ENCODE measurements at regions not wholly inside any gene's neighbourhood (a gene's known extent, or its start where the extent isn't known, plus 50 kb on each side); places are given as distances from the start of the nearest gene placed in this dataset.

- Histone ChIP-seq H3K9ac (ENCODE audit: low read length in 5 of 5) (no peak overlapping the region), H3K27me3 (ENCODE audit: control insufficient read depth in 5 of 5, insufficient read depth in 4 of 5, low read length in 5 of 5) (peaks cover 10 to 33% (median 15%) of the 10 kb centered on the region in 5 donors)
Observed at GRCh38 chr11:134668076-134668475, 256.0 kb upstream of the B3GAT1 start.

GRCh38 chr11:134667505-134667904, 255.5 kb upstream of the B3GAT1 start:
- H3K27ac ChIP-seq (ENCODE audit: low read depth, low read length), result no peak overlapping the region
- no peaks in the 10 kb centered on the region for H3K36me3 ChIP-seq (ENCODE audit: control insufficient read depth in 5 of 5, insufficient read depth in 5 of 5, low read length in 5 of 5)
- no peaks in the 10 kb centered on the region for H3K4me1 ChIP-seq (ENCODE audit: control insufficient read depth in 5 of 5, insufficient read depth in 5 of 5, low read length in 5 of 5)
- peaks cover 0 to 11% (median 3%) of the 10 kb centered on the region in 5 donors for H3K9me3 ChIP-seq (ENCODE audit: control insufficient read depth in 5 of 5, low read length in 5 of 5)
- H3K27me3 ChIP-seq (ENCODE audit: control insufficient read depth in 5 of 5, insufficient read depth in 4 of 5, low read length in 5 of 5), result peaks cover 10 to 33% (median 15%) of the 10 kb centered on the region in 5 donors
- H3K4me3 ChIP-seq (ENCODE audit: low read depth in 1 of 5, low read length in 5 of 5), result no peak overlapping the region
- H3K9ac ChIP-seq (ENCODE audit: low read length in 5 of 5), result no peak overlapping the region

More at GRCh38 chr11:134668076-134668475, 256.0 kb upstream of the B3GAT1 start:
- no peaks in the 10 kb centered on the region for H3K4me1 ChIP-seq (ENCODE audit: control insufficient read depth in 5 of 5, insufficient read depth in 5 of 5, low read length in 5 of 5)
- peaks cover 0 to 11% (median 3%) of the 10 kb centered on the region in 5 donors for H3K9me3 ChIP-seq (ENCODE audit: control insufficient read depth in 5 of 5, low read length in 5 of 5)
- H3K36me3 ChIP-seq (ENCODE audit: control insufficient read depth in 5 of 5, insufficient read depth in 5 of 5, low read length in 5 of 5), result no peaks in the 10 kb centered on the region
- no peak overlapping the region for H3K27ac ChIP-seq (ENCODE audit: low read depth, low read length)
- no peak overlapping the region for H3K4me3 ChIP-seq (ENCODE audit: low read depth in 1 of 5, low read length in 5 of 5)

- Histone ChIP-seq H3K27ac (ENCODE audit: low read depth, low read length) (no peak overlapping the region), H3K27me3 (ENCODE audit: control insufficient read depth in 5 of 5, insufficient read depth in 4 of 5, low read length in 5 of 5) (peaks cover 10 to 33% (median 15%) of the 10 kb centered on the region in 5 donors), H3K9me3 (ENCODE audit: control insufficient read depth in 5 of 5, low read length in 5 of 5) (peaks cover 0 to 11% (median 3%) of the 10 kb centered on the region in 5 donors), H3K36me3 (ENCODE audit: control insufficient read depth in 5 of 5, insufficient read depth in 5 of 5, low read length in 5 of 5) (no peaks in the 10 kb centered on the region), H3K4me3 (ENCODE audit: low read depth in 1 of 5, low read length in 5 of 5) (no peak overlapping the region), H3K4me1 (ENCODE audit: control insufficient read depth in 5 of 5, insufficient read depth in 5 of 5, low read length in 5 of 5) (no peaks in the 10 kb centered on the region), H3K9ac (ENCODE audit: low read length in 5 of 5) (no peak overlapping the region)
Observed at GRCh38 chr11:134667175-134667500, 255.1 kb upstream of the B3GAT1 start.

- peaks cover 0 to 11% (median 3%) of the 10 kb centered on the region in 5 donors for H3K9me3 ChIP-seq (ENCODE audit: control insufficient read depth in 5 of 5, low read length in 5 of 5)
- no peaks in the 10 kb centered on the region for H3K36me3 ChIP-seq (ENCODE audit: control insufficient read depth in 5 of 5, insufficient read depth in 5 of 5, low read length in 5 of 5)
- H3K27me3 ChIP-seq (ENCODE audit: control insufficient read depth in 5 of 5, insufficient read depth in 4 of 5, low read length in 5 of 5), result peaks cover 10 to 28% (median 12%) of the 10 kb centered on the region in 5 donors
- no peaks in the 10 kb centered on the region for H3K4me1 ChIP-seq (ENCODE audit: control insufficient read depth in 5 of 5, insufficient read depth in 5 of 5, low read length in 5 of 5)
- no peak overlapping the region for H3K9ac ChIP-seq (ENCODE audit: low read length in 5 of 5)
- no peak overlapping the region for H3K4me3 ChIP-seq (ENCODE audit: low read depth in 1 of 5, low read length in 5 of 5)
- H3K27ac ChIP-seq (ENCODE audit: low read depth, low read length), result no peak overlapping the region
Observed at GRCh38 chr11:134666273-134667174, 254.5 kb upstream of the B3GAT1 start.

- no peak overlapping the region for H3K4me3 ChIP-seq (ENCODE audit: low read depth in 1 of 5, low read length in 5 of 5)
- no peaks in the 10 kb centered on the region for H3K4me1 ChIP-seq (ENCODE audit: control insufficient read depth in 5 of 5, insufficient read depth in 5 of 5, low read length in 5 of 5)
- H3K9me3 ChIP-seq (ENCODE audit: control insufficient read depth in 5 of 5, low read length in 5 of 5), result peaks cover 0 to 11% (median 3%) of the 10 kb centered on the region in 5 donors
- H3K9ac ChIP-seq (ENCODE audit: low read length in 5 of 5), result no peak overlapping the region
- H3K36me3 ChIP-seq (ENCODE audit: control insufficient read depth in 5 of 5, insufficient read depth in 5 of 5, low read length in 5 of 5), result no peaks in the 10 kb centered on the region
- no peak overlapping the region for H3K27ac ChIP-seq (ENCODE audit: low read depth, low read length)
- peaks cover 6 to 21% (median 12%) of the 10 kb centered on the region in 5 donors for H3K27me3 ChIP-seq (ENCODE audit: control insufficient read depth in 5 of 5, insufficient read depth in 4 of 5, low read length in 5 of 5)
Observed at GRCh38 chr11:134665571-134666270, 253.7 kb upstream of the B3GAT1 start.

GRCh38 chr11:134665188-134665535, 253.1 kb upstream of the B3GAT1 start:
- H3K9me3 ChIP-seq (ENCODE audit: control insufficient read depth in 5 of 5, low read length in 5 of 5), result peaks cover 0 to 11% (median 3%) of the 10 kb centered on the region in 5 donors
- no peaks in the 10 kb centered on the region for H3K4me1 ChIP-seq (ENCODE audit: control insufficient read depth in 5 of 5, insufficient read depth in 5 of 5, low read length in 5 of 5)
- no peak overlapping the region for H3K9ac ChIP-seq (ENCODE audit: low read length in 5 of 5)
- peaks cover 6 to 15% (median 12%) of the 10 kb centered on the region in 5 donors for H3K27me3 ChIP-seq (ENCODE audit: control insufficient read depth in 5 of 5, insufficient read depth in 4 of 5, low read length in 5 of 5)
- H3K36me3 ChIP-seq (ENCODE audit: control insufficient read depth in 5 of 5, insufficient read depth in 5 of 5, low read length in 5 of 5), result no peaks in the 10 kb centered on the region
- H3K27ac ChIP-seq (ENCODE audit: low read depth, low read length), result no peak overlapping the region
- no peak overlapping the region for H3K4me3 ChIP-seq (ENCODE audit: low read depth in 1 of 5, low read length in 5 of 5)

- no peak overlapping the region for H3K9ac ChIP-seq (ENCODE audit: low read length in 5 of 5)
- no peak overlapping the region for H3K4me3 ChIP-seq (ENCODE audit: low read depth in 1 of 5, low read length in 5 of 5)
- H3K27me3 ChIP-seq (ENCODE audit: control insufficient read depth in 5 of 5, insufficient read depth in 4 of 5, low read length in 5 of 5), result peaks cover 6 to 12% (median 10%) of the 10 kb centered on the region in 5 donors
- H3K36me3 ChIP-seq (ENCODE audit: control insufficient read depth in 5 of 5, insufficient read depth in 5 of 5, low read length in 5 of 5), result no peaks in the 10 kb centered on the region
- peaks cover 0 to 11% (median 4%) of the 10 kb centered on the region in 5 donors for H3K9me3 ChIP-seq (ENCODE audit: control insufficient read depth in 5 of 5, low read length in 5 of 5)
- H3K4me1 ChIP-seq (ENCODE audit: control insufficient read depth in 5 of 5, insufficient read depth in 5 of 5, low read length in 5 of 5), result no peaks in the 10 kb centered on the region
- H3K27ac ChIP-seq (ENCODE audit: low read depth, low read length), result no peak overlapping the region
Observed at GRCh38 chr11:134664447-134665187, 252.6 kb upstream of the B3GAT1 start.

GRCh38 chr11:134663506-134664313, 251.7 kb upstream of the B3GAT1 start:
- Histone ChIP-seq H3K27ac (ENCODE audit: low read depth, low read length) (no peak overlapping the region), H3K4me1 (ENCODE audit: control insufficient read depth in 5 of 5, insufficient read depth in 5 of 5, low read length in 5 of 5) (no peaks in the 10 kb centered on the region), H3K9me3 (ENCODE audit: control insufficient read depth in 5 of 5, low read length in 5 of 5) (peaks cover 0 to 9% (median 4%) of the 10 kb centered on the region in 5 donors), H3K9ac (ENCODE audit: low read length in 5 of 5) (no peak overlapping the region), H3K36me3 (ENCODE audit: control insufficient read depth in 5 of 5, insufficient read depth in 5 of 5, low read length in 5 of 5) (no peaks in the 10 kb centered on the region), H3K4me3 (ENCODE audit: low read depth in 1 of 5, low read length in 5 of 5) (no peak overlapping the region), H3K27me3 (ENCODE audit: control insufficient read depth in 5 of 5, insufficient read depth in 4 of 5, low read length in 5 of 5) (peaks cover 2 to 7% (median 5%) of the 10 kb centered on the region in 5 donors)

- peaks cover under 1 to 6% (median 4%) of the 10 kb centered on the region in 5 donors for H3K27me3 ChIP-seq (ENCODE audit: control insufficient read depth in 5 of 5, insufficient read depth in 4 of 5, low read length in 5 of 5)
- H3K36me3 ChIP-seq (ENCODE audit: control insufficient read depth in 5 of 5, insufficient read depth in 5 of 5, low read length in 5 of 5), result no peaks in the 10 kb centered on the region
- no peak overlapping the region for H3K4me3 ChIP-seq (ENCODE audit: low read depth in 1 of 5, low read length in 5 of 5)
- peaks cover 0 to 8% (median 4%) of the 10 kb centered on the region in 5 donors for H3K9me3 ChIP-seq (ENCODE audit: control insufficient read depth in 5 of 5, low read length in 5 of 5)
- no peaks in the 10 kb centered on the region for H3K4me1 ChIP-seq (ENCODE audit: control insufficient read depth in 5 of 5, insufficient read depth in 5 of 5, low read length in 5 of 5)
- no peak overlapping the region for H3K9ac ChIP-seq (ENCODE audit: low read length in 5 of 5)
- no peak overlapping the region for H3K27ac ChIP-seq (ENCODE audit: low read depth, low read length)
Observed at GRCh38 chr11:134662629-134663360, 250.8 kb upstream of the B3GAT1 start.
